ENCODE measurements at regions not wholly inside any gene's neighbourhood (a gene's known extent, or its start where the extent isn't known, plus 50 kb on each side); places are given as distances from the start of the nearest gene placed in this dataset.

GRCh38 chr22:47248925-47249324 lies 486.5 kb downstream of the TBC1D22A start:
- Histone ChIP-seq H3K4me1 (peaks cover 0 to 11% (median 0%) of the 10 kb centered on the region in 4 donors), H3K4me3 (no peak overlapping the region), H3K27me3 (no peaks in the 10 kb centered on the region), H3K27ac (no peak overlapping the region), H3K36me3 (no peaks in the 10 kb centered on the region), H3K9me3 (peaks cover 0 to 13% (median 1%) of the 10 kb centered on the region in 4 donors)
- DNase-seq (ENCODE audit: low spot score in 2 of 2), result no peak
- TF ChIP-seq, protein P1, sequence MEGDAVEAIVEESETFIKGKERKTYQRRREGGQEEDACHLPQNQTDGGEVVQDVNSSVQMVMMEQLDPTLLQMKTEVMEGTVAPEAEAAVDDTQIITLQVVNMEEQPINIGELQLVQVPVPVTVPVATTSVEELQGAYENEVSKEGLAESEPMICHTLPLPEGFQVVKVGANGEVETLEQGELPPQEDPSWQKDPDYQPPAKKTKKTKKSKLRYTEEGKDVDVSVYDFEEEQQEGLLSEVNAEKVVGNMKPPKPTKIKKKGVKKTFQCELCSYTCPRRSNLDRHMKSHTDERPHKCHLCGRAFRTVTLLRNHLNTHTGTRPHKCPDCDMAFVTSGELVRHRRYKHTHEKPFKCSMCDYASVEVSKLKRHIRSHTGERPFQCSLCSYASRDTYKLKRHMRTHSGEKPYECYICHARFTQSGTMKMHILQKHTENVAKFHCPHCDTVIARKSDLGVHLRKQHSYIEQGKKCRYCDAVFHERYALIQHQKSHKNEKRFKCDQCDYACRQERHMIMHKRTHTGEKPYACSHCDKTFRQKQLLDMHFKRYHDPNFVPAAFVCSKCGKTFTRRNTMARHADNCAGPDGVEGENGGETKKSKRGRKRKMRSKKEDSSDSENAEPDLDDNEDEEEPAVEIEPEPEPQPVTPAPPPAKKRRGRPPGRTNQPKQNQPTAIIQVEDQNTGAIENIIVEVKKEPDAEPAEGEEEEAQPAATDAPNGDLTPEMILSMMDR (IDR thresholded peaks at IDR 0.05), result no peak
- TF ChIP-seq EP300 (IDR thresholded peaks at IDR 0.05) (no peak), POLR2A (IDR thresholded peaks at IDR 0.05) (no peak)
- 90% methylated on average over 4 of the region's 4 CpGs for WGBS, 2 donors

GRCh38 chr22:47247579-47248240 lies 485.3 kb downstream of the TBC1D22A start:
- no peak for TF ChIP-seq POLR2A (IDR thresholded peaks at IDR 0.05)
- 56 to 59% methylated on average over 11 to 12 of the region's 12 CpGs for whole genome bisulfite sequencing, 2 donors
- no peaks in the 10 kb centered on the region for H3K27me3 ChIP-seq
- DNase-seq (ENCODE audit: low spot score in 2 of 2), result no peak
- no peaks in the 10 kb centered on the region for H3K36me3 ChIP-seq
- H3K4me3 ChIP-seq, result no peak overlapping the region
- H3K27ac ChIP-seq, result no peak overlapping the region
- H3K4me1 ChIP-seq, result peaks cover 0 to 11% (median 0%) of the 10 kb centered on the region in 4 donors
- H3K9me3 ChIP-seq, result peaks cover 0 to 11% (median 0%) of the 10 kb centered on the region in 4 donors

GRCh38 chr22:47245786-47246185 lies 483.3 kb downstream of the TBC1D22A start:
- Histone ChIP-seq H3K9me3 (peaks cover 0 to 9% (median 0%) of the 10 kb centered on the region in 4 donors), H3K36me3 (no peaks in the 10 kb centered on the region), H3K27ac (no peak overlapping the region), H3K4me1 (peaks cover 0 to 11% (median 0%) of the 10 kb centered on the region in 4 donors), H3K4me3 (no peak overlapping the region), H3K27me3 (no peaks in the 10 kb centered on the region)
- 86 to 87% methylated on average over 6 to 7 of the region's 7 CpGs for WGBS, 2 donors
- DNase-seq (ENCODE audit: low spot score in 2 of 2), result no peak
- TF ChIP-seq, protein P1 (IDR thresholded peaks at IDR 0.05), result no peak
- TF ChIP-seq POLR2A (IDR thresholded peaks at IDR 0.05) (no peak), EP300 (IDR thresholded peaks at IDR 0.05) (no peak)

DNA sequence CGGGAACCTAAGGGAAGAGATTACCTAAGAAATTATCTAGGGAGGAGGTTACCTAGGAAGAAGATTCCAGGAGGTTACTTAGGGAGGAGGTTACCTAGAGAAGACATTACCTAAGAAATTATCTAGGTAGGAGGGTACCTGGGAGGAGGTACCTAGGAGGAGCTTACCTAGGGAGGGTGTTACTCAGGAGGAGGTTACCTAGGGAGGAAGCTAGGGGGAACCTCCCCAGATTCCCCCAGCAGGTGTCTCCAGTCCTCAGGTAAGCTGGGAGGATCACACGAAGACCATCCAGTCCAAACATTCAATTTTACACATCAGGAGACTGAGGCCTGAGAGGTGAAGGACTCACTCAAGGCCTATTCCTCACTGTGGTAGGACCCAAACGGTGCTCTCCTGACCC lies 482.8 kb downstream of the TBC1D22A start:
- Histone ChIP-seq H3K4me1 (peaks cover 0 to 11% (median 0%) of the 10 kb centered on the region in 4 donors), H3K27me3 (no peaks in the 10 kb centered on the region), H3K36me3 (no peaks in the 10 kb centered on the region), H3K4me3 (no peak overlapping the region), H3K27ac (no peak overlapping the region), H3K9me3 (peaks cover 0 to 9% (median 0%) of the 10 kb centered on the region in 4 donors)
- TF ChIP-seq, protein P1 (IDR thresholded peaks at IDR 0.05), result no peak
- TF ChIP-seq POLR2A (IDR thresholded peaks at IDR 0.05), result no peak
- no peak for TF ChIP-seq EP300 (IDR thresholded peaks at IDR 0.05)
- WGBS, 2 donors, result 70 to 88% methylated on average over 3 of the region's 3 CpGs
- no peak for DNase-seq (ENCODE audit: low spot score in 2 of 2)

DNA sequence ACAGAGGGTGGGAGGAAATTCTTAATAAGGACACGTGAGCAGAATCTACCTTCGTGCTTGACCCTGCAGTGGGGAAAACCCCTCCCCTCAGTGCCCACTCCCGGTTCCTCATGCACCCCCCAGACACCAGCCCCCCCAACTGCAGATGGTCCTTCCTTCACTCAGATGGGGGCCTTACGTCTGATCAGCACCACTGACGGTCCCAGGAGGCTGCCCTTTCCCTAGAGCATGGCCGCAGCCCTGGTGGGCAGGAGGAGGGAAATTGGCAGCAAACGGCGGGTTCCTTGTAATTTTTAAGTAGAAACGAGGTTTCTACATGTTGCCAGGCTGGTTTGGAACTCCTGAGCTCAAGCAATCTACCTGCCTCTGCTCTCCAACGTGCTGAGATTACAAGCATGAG lies 477.7 kb downstream of the TBC1D22A start:
- H3K27ac ChIP-seq, result no peak overlapping the region
- no peaks in the 10 kb centered on the region for H3K4me1 ChIP-seq
- no peaks in the 10 kb centered on the region for H3K27me3 ChIP-seq
- WGBS, 2 donors, result 68 to 77% methylated on average over 10 of the region's 10 CpGs
- no peaks in the 10 kb centered on the region for H3K36me3 ChIP-seq
- H3K4me3 ChIP-seq, result no peak overlapping the region
- TF ChIP-seq EP300 (IDR thresholded peaks at IDR 0.05) (no peak), POLR2A (IDR thresholded peaks at IDR 0.05) (no peak)
- TF ChIP-seq, protein P1 (IDR thresholded peaks at IDR 0.05), result no peak
- DNase-seq (ENCODE audit: low spot score in 2 of 2), result no peak
- peaks cover 0 to 9% (median 0%) of the 10 kb centered on the region in 4 donors for H3K9me3 ChIP-seq

All from tibial nerve (tissue), 4 donors.